GM08714 (cell line): ENCODE measurements at regions not wholly inside any gene's neighbourhood (a gene's known extent, or its start where the extent isn't known, plus 50 kb on each side); places are given as distances from the start of the nearest gene placed in this dataset.

Experiments
- H3K4me3 ChIP-seq: fragments of 200-500 bp; sonication (Bioruptor generic); 2 replicates; pipeline ENCODE4 v1.5.1; 2014; ENCODE audit warnings: mild to moderate bottlenecking, low read length, inconsistent platforms
- ZNF274 ChIP-seq: IDR thresholded peaks from 2 replicates; pipeline ENCODE4 v1.6.1; 2012; ENCODE audit warnings: mild to moderate bottlenecking, low read depth, low read length

GRCh38 chr6:150537893-150538292 lies 61.8 kb upstream of the PLEKHG1 start:
- TF ChIP-seq ZNF274: no peak

GRCh38 chr6:150539111-150539510 lies 60.6 kb upstream of the PLEKHG1 start:
- no peak overlapping the region for H3K4me3 ChIP-seq
- no peak for TF ChIP-seq ZNF274

More at GRCh38 chr6:150537893-150538292, 61.8 kb upstream of the PLEKHG1 start:
- no peak overlapping the region for H3K4me3 ChIP-seq

GRCh38 chr6:150539568-150539967 lies 60.1 kb upstream of the PLEKHG1 start:
- TF ChIP-seq ZNF274: no peak
- H3K4me3 ChIP-seq: no peak overlapping the region

GRCh38 chr6:150541576-150541975 lies 58.1 kb upstream of the PLEKHG1 start:
- no peak overlapping the region for H3K4me3 ChIP-seq
- no peak for TF ChIP-seq ZNF274

- no peak for TF ChIP-seq ZNF274
- H3K4me3 ChIP-seq: no peak overlapping the region
Observed at GRCh38 chr6:150543178-150543577, 56.5 kb upstream of the PLEKHG1 start.

GRCh38 chr6:150544793-150545192 lies 54.9 kb upstream of the PLEKHG1 start:
- TF ChIP-seq ZNF274: no peak
- no peak overlapping the region for H3K4me3 ChIP-seq

GRCh38 chr6:150546457-150546856 lies 53.2 kb upstream of the PLEKHG1 start:
- H3K4me3 ChIP-seq: no peak overlapping the region
- no peak for TF ChIP-seq ZNF274

GRCh38 chr6:150547502-150548222 lies 52.0 kb upstream of the PLEKHG1 start:
- TF ChIP-seq ZNF274: no peak
- no peak overlapping the region for H3K4me3 ChIP-seq

- no peak for TF ChIP-seq ZNF274
- no peak overlapping the region for H3K4me3 ChIP-seq
Observed at GRCh38 chr6:150548330-150548729, 51.4 kb upstream of the PLEKHG1 start.

- no peak overlapping the region for H3K4me3 ChIP-seq
- TF ChIP-seq ZNF274: no peak
Observed at GRCh38 chr6:150549007-150549406, 50.7 kb upstream of the PLEKHG1 start.

GRCh38 chr6:150549674-150550101 lies 50.0 kb upstream of the PLEKHG1 start:
- TF ChIP-seq ZNF274: no peak
- H3K4me3 ChIP-seq: no peak overlapping the region
